GM21360 (cell line): ENCODE measurements at regions not wholly inside any gene's neighbourhood (a gene's known extent, or its start where the extent isn't known, plus 50 kb on each side); places are given as distances from the start of the nearest gene placed in this dataset.

Experiments
- ATAC-seq: cut with Tn5 transposase; IDR thresholded peaks from one replicate; pipeline ENCODE4 v1.9.1; 2021; ENCODE audit warnings: mild to moderate bottlenecking, moderate library complexity; ENCODE audit not compliant: unreplicated experiment

- ATAC-seq: no peak
Observed at GRCh38 chr6:147900247-147900830, 391.8 kb downstream of the SAMD5 start.

GRCh38 chr6:147903321-147903720, 394.8 kb downstream of the SAMD5 start:
- no peak for ATAC-seq

DNA sequence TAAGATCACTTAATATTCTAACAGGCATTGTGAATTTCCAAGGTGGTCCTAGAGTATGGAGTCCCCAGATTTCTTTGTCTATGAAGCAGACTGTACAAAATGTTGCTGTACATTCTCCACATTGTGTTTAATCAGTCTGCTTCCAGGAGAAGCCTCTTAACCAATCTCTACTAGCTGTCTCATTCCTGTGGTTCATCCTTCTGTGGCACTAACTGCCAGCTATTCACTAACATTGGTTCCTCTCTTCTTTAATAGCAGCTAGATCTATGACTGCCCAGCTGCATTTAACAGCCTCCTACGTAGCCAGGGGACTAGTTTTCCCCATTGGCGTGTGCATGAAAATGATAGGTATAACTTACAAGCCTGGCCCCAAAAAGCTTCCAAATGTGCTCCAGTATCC, 395.4 kb downstream of the SAMD5 start:
- no peak for ATAC-seq

DNA sequence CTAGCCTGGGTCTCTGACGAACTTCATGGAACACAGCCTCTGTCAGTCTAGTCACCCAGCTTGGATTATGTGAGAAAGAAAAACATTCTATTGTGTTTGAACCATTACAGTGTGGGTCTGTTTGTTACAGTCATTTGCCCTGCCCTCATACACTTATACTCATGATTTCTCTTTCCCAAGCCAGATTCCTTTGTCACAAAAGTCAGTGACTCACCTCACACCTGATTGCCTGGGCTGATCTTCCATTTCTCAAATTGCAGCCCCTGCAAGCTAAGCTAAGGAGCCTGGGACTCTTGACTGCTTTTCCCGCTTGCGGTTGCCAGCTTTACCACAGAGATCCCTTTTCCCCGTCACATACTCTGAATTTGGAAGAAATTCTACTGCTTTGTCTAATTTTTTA, 395.9 kb downstream of the SAMD5 start:
- ATAC-seq: no peak

DNA sequence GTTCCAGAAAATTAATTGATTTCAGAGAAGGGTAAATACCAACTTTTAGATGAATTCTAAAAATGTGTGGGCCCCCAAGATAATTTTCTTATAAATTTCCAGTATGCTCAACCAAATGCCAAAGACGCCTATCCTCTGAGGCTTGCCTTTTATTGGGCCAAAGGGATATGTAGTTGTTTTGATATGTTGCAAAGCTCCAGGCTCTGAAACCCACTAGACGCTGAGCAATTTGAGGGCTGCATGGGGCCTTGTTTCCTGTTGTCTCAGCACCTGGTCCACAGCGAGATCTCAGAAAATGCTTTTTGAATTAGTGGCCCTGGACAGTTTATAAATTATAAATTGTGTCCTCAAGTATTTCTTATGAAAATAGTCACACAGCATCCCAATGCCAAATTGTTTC, 397.2 kb downstream of the SAMD5 start:
- ATAC-seq: no peak

- no peak for ATAC-seq
Observed at GRCh38 chr6:147906361-147906760, 397.9 kb downstream of the SAMD5 start.

- no peak for ATAC-seq
Observed at GRCh38 chr6:147909640-147910039, 401.1 kb downstream of the SAMD5 start.

DNA sequence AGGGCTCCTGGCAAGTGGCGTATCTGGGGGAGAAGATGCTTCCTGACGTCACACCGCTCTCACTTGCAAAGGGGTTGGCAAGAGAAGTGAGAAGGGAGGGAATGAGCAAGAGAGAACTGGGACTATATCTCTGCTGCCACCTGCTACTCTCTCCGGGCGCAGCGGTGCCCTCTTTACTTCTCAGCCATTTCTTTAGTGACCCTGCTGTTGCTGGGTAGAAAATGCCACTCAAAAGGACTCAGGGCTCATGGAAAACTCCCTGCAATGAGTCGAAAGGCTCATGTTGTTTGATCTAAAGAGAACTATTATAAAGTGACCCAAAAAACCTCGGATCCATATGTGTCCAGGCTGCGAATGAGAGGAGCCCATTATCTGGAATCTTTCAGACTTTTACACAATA, 401.8 kb downstream of the SAMD5 start:
- ATAC-seq: no peak

DNA sequence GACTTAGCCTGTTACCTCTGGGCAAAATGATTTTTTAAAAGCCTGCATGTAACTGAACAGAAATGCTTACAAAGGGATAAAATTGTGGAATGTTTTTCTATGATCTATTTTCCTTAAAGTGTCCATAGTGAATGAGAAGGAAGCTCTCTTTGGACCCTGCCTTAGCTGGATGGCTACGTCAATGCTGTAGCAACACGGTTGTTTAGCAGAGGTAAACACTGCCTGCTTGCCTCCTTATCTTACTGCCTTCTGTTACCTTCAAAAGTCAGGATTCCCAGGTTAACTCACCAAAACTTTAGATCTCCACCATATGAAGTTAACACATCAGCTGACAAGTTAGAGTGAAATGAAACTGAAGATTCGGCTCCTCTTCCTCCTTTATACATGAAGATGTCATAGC, 402.6 kb downstream of the SAMD5 start:
- no peak for ATAC-seq

DNA sequence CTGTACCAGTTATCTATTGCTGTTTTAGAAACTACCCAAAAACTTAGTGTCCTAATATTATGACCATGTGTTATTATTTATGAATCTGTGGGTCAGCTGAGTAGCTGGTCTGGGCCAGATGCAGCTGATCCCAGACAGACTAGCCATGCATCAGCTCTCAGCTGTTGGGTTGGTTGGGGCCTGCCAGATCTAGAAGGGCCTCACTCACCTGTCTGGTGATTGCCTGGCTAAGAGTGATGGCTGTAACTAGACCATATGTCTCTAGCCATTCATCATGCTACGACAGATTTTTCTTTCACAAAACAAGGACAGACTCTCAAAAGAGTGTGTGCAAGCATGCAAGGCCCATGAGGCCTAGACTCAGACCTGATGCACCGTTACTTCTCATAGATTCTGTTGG, 403.2 kb downstream of the SAMD5 start:
- no peak for ATAC-seq

DNA sequence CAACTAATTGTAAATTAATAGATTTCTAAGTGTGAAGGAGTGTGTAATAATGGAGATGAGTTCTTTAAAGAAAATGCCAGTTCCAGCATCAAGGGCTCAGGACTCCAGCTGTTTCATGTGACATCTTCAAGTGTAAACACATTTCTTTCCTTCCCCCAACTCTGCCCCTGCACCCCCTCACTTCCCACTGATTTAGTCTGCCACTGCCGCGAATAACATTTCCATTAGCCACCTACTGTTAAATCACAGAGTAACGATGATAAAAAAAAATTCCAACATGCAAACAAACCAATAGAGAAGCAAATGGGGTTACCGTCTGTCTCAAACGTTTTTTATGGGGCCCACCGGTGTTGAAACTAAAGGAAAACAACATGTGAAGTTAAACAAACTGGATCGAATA, 414.3 kb downstream of the SAMD5 start:
- ATAC-seq: no peak

DNA sequence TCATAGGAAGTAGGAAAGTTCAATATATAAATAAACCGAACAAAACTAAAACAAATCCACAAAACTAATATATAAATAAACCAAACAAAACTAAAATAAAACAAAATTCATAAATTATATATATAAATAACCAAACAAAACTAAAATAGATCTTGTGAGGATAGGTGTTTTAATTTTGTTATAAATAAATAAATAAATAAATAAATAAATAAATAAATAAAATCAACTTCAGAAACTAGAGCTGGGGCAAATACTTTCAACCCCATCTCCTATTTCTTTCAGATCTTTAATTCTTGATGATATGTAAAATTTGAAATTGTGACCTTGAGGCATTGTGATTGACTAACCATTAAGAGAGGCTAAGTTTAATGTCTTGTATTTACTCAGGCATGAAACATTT, 416.1 kb downstream of the SAMD5 start:
- ATAC-seq: no peak

GRCh38 chr6:147925826-147926225, 416.8 kb upstream of the SASH1 start:
- ATAC-seq: no peak

DNA sequence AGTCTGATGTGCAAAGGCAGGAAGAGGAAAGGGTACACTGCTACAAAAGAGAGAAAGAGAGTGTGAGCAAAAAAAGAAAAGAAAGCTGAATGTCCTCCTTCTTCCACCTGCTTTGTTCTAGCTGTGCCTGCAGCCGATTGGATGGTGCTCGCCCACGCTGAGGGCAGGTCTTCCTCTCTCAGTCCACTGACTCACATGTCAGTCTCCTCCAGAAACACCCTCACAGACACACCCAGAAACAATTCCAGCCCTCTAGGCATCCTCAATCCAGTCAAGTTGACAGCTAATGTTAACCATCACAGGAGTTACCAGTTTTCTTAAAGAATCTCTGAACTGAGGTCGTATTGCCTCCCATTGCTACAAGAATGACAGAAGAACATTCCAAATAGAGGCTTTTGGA, 411.9 kb upstream of the SASH1 start:
- ATAC-seq: no peak

DNA sequence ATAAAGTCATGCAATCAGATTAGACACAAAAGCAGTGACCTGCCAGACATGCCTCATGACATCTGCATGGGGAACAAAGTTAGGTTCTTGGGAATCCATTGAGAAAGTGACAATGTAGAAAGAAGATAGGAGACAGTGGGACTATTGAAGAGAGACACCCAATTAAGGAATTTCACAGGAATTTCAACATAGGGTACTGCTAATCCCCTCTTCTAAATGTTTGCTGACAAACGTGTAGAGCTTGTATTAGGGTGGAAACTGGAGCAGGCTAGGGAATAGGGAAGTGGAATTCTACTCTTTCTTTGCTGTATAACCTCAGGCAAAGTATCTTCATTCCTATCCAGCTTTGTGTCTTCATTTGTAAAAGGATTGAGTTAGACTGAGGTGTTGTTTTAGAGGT, 409.4 kb upstream of the SASH1 start:
- no peak for ATAC-seq

DNA sequence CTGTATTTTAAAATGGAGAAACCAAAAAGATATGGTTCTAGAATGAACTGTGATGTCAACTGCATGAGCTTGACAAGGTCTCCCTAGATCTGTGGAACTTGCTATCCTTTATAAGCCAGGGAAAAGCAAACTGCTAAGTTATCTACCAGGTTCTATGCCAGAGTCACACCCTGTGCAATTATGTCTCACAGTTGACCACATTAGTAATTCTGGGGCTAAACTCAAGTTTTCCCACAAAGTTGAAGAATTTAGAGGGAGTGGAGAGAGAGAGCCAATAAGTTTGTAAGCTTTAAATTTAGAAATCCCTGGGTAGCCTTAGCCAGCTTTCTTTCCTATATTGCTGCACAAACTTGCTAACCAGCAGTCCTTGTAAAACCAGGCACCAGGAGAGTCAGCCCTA, 407.0 kb upstream of the SASH1 start:
- ATAC-seq: no peak

- ATAC-seq: no peak
Observed at GRCh38 chr6:147936703-147937470, 405.8 kb upstream of the SASH1 start.

DNA sequence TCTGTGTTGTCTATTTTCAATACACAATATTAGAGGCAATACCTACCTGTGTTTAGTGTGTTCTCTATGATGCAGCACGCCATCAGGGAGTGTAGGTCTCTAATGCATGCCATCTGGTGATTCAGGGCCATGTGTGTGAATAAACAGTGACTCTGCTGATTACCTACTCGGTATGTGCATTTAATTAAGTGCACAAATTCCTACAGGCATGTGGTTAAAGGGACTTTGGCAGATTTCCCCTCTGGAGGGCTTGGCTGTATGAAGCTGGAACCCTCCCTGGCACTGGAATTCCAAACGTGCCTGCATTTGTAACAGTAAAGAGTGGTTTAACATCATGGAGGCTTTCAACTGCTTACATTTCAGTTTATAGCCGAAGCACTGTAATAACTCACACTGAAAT, 401.5 kb upstream of the SASH1 start:
- ATAC-seq: no peak

- ATAC-seq: no peak
Observed at GRCh38 chr6:147942363-147942762, 400.3 kb upstream of the SASH1 start.

GRCh38 chr6:147944122-147944521, 398.5 kb upstream of the SASH1 start:
- no peak for ATAC-seq

- ATAC-seq: no peak
Observed at GRCh38 chr6:147947521-147947920, 395.1 kb upstream of the SASH1 start.

DNA sequence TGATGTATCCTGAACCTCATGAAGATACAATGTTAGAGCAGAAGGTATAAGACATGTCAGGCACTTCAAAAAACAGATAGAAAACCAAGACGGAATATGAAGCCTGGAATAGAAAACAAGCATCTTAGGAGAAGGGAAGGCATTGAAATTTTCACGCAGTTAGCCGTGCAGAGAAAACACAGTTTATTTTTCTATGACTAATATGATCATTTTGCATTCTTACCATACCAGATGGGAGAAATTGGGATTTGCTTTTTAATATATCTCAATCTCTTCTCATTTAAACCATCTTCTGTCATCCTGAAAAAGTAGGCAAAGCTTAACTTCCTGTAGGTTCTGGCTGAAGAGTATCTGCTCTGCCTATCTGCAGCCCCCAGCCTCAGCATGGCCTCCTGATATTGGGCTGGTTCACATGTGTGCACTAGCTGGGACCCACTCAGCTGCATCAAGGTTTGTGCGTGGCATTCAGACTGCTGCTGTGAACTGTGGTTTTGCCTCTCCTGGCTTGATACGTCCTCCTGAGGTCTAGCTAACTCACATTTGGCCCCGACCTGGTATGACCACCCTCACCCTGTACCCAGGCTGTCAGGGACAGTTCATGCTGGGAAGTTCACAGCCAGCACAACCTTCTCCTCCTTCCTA, 392.5 kb upstream of the SASH1 start:
- no peak for ATAC-seq
